ENCODE measurements at regions not wholly inside any gene's neighbourhood (a gene's known extent, or its start where the extent isn't known, plus 50 kb on each side); places are given as distances from the start of the nearest gene placed in this dataset.

- no peak for TF ChIP-seq CTCF (IDR thresholded peaks at IDR 0.05)
- TF ChIP-seq POLR2A (IDR thresholded peaks at IDR 0.05): no peak
Observed at GRCh38 chr6:81847866-81848265, 95.4 kb upstream of the TENT5A start.
